ENCODE measurements at regions not wholly inside any gene's neighbourhood (a gene's known extent, or its start where the extent isn't known, plus 50 kb on each side); places are given as distances from the start of the nearest gene placed in this dataset.

- no peak for DNase-seq
- H3K4me3 ChIP-seq (ENCODE audit: low read depth in 2 of 2, low read length in 1 of 2): no peak overlapping the region
- ChIA-PET POLR2A (no interaction called here), CTCF (interaction anchor here (6.2 kb wide), 1 partner anchor 1923 kb away, joined by 24 read pairs; no protein-coding TSS in a partner anchor)
- H3K36me3 ChIP-seq (replicated peaks in 1 of 2; ENCODE audit: control insufficient read depth in 1 of 2, insufficient read depth in 2 of 2, low read length in 1 of 2): no peaks in the 10 kb centered on the region
- no peaks in the 10 kb centered on the region for H3K79me2 ChIP-seq (ENCODE audit: insufficient read depth)
- H3K27me3 ChIP-seq (ENCODE audit: insufficient read depth): no peaks in the 10 kb centered on the region
- TF ChIP-seq NFIC (IDR thresholded peaks at IDR 0.05; ENCODE audit: borderline replicate concordance): no peak
- TF ChIP-seq REST (IDR thresholded peaks at IDR 0.05; ENCODE audit: low read depth, low read length): no peak
- TF ChIP-seq GATA2 (CRISPR knock-in tag; IDR thresholded peaks at IDR 0.05): no peak
- no peak for TF ChIP-seq ZBTB33 (IDR thresholded peaks at IDR 0.05; ENCODE audit: borderline replicate concordance, low read depth)
- TF ChIP-seq EP300 (IDR thresholded peaks at IDR 0.05; ENCODE audit: borderline replicate concordance in 1 of 2, low read depth in 1 of 2, low read length in 1 of 2): no peak
- no peak for TF ChIP-seq IRF3 (IDR thresholded peaks at IDR 0.05; ENCODE audit: low read depth, low read length)
- TF ChIP-seq SMC3 (IDR thresholded peaks at IDR 0.05; ENCODE audit: low read depth, low read length): no peak
- no peak for TF ChIP-seq MEF2A (IDR thresholded peaks at IDR 0.05; ENCODE audit: borderline replicate concordance, low read depth)
- no peak for TF ChIP-seq RAD21 (IDR thresholded peaks at IDR 0.05; ENCODE audit: low read length)
- no peak for TF ChIP-seq TCF12 (IDR thresholded peaks at IDR 0.05)
- no peak for TF ChIP-seq SIN3A (IDR thresholded peaks at IDR 0.05; ENCODE audit: borderline replicate concordance, low read depth, low read length)
- no peak for TF ChIP-seq POLR2AphosphoS5 (IDR thresholded peaks at IDR 0.05; ENCODE audit: low read depth, low read length)
- TF ChIP-seq GABPA (IDR thresholded peaks at IDR 0.05; ENCODE audit: low read depth): no peak
- TF ChIP-seq FOSL2 (IDR thresholded peaks at IDR 0.05; ENCODE audit: borderline replicate concordance, low read depth): no peak
- no peaks in the 10 kb centered on the region for H3K9me2 ChIP-seq
- no peaks in the 10 kb centered on the region for H3K9me3 ChIP-seq
- WGBS (ENCODE audit: low lambda C conversion rate): 76% methylated on average over 3 of the region's 3 CpGs
- H3K4me1 ChIP-seq (ENCODE audit: control insufficient read depth in 1 of 2, insufficient read depth in 2 of 2, low read depth in 1 of 2, low read length in 1 of 2): no peaks in the 10 kb centered on the region
- no peak overlapping the region for H3K27ac ChIP-seq (ENCODE audit: low read depth in 2 of 2, low read length in 1 of 2)
- no peak overlapping the region for H3K4me2 ChIP-seq
- no peak overlapping the region for H3K9ac ChIP-seq
- no peaks in the 10 kb centered on the region for H4K20me1 ChIP-seq (ENCODE audit: insufficient read depth)
- no peaks in the 10 kb centered on the region for H3F3A ChIP-seq (replicated peaks; ENCODE audit: insufficient read depth)
- H2AFZ ChIP-seq (ENCODE audit: low read depth): no peak overlapping the region
Measured at GRCh38 chr20:11540558-11540957, 377.1 kb upstream of the BTBD3 start.
